Tongue (tissue), 1 donor: ENCODE measurements at regions not wholly inside any gene's neighbourhood (a gene's known extent, or its start where the extent isn't known, plus 50 kb on each side); places are given as distances from the start of the nearest gene placed in this dataset.
A peak's percentile ranks its signal among the peaks of the same experiment; 100 is the strongest.
"Not testable (repeated sequence)": the region's sequence is repeated elsewhere in the genome, so short reads cannot be mapped to it uniquely, and the experiment has no call there.

Experiments
- DNase-seq: peaks from one replicate; pipeline ENCODE4 v3.0.0-alpha.2; 2015

DNA sequence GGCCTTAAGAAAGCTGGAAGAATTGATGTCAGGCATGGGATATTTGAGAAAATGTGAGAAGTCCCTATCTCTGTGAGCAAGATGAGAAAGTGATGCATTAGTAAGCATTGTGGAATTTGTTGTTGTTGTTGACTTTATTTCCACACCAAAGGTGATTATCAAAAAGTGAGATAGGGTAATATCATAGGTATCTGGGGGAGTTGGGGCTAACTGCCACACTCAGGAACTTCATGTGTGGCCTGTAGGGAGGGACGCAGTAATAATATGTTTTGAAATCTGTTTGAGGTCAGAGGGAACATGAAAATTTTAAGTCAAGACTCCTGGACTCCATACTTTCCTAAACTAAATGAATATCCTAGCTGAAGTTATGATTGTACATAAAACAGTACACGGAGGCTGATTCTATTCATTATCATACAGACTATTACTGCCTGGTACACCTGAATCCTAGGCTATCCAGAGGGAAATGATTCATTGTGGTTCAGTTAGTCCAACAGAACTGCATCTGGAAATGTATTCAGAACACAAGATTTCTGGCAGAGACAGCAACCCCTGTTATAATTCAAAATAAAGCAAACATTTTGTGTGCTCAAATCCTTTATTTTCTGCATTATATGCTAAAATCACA, 304.8 kb downstream of the CPS1 start:
- DNase-seq = no peak

- DNase-seq = peak; percentile 1
Measured at GRCh38 chr2:210862283-210863065, 306.1 kb downstream of the CPS1 start.

DNA sequence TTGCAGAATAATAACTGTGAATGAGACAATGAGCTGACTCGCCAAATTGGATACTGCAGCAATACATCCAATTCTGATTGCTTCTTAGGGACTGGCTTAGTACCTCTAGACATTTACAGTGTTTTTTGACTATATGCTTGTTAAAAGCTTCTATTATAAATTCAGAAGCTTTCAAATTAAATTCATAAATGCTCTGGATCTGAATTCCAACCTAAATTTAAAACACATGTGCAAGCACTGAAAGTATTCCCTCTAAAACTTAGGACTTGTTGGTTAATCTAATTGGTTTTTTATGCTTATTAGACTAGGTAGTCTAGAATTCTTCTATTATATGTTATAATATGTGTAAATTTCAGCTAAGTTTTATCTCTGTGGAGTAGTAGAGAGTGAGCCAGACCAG, 306.9 kb downstream of the CPS1 start:
- DNase-seq = no peak

GRCh38 chr2:210871566-210871965, 315.2 kb downstream of the CPS1 start:
- DNase-seq = not testable (repeated sequence)

DNA sequence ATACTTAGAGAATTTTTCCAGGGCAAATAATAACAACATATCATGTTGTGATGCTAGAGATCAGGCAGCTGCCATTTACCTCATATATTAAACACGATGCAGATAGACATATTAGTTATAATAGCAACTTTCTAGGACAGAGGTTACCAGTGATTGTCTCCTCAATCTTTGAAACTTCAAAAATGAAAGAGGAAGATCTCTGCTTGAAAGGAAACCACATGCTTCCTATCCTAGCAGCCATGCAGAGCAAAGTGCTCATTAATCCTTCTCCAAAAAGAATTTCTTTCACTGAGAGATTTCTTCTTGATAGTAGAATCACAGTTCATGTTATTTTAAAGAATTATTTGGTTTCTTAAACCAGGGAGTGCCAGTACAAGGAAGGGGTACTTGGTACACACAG, 317.2 kb downstream of the CPS1 start:
- DNase-seq = no peak

DNA sequence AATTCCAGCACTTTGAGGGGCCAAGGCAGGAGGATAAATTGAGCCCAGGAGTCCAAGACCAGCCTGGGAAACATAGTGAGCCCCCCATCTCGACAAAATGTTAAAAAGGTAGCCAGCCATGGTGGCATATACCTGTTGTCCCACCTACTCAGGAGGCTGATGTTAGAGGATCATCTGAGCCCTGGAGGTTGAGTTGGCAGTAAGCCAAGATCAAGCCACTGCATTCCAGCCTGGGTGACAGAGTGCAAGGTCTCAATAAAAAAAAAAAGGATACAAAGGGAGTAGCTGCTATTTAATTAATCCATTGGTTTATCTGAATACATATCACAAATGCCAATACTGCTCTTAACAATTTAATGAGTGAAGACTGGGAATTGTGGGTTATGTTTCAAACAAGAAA, 327.8 kb downstream of the CPS1 start:
- DNase-seq = no peak

DNA sequence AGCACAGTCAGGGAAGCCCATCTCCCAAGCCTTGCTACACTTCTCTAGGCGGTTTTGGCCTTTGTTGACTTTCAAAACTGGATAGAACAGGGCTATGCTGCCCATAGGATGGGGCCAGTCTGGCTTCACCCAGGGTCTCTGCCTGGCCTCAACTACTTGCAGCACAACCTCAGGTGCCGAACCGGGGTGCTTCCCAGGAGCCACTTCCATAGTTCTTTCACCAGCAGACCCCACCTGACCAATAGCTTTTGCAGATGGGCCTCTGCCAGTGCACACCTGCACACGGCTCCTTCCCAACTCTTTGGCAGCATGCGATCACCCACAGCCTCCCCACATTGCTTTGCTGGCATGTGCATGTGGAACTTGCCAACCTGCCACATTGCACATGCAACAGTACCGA, 331.6 kb downstream of the CPS1 start:
- DNase-seq = no peak

DNA sequence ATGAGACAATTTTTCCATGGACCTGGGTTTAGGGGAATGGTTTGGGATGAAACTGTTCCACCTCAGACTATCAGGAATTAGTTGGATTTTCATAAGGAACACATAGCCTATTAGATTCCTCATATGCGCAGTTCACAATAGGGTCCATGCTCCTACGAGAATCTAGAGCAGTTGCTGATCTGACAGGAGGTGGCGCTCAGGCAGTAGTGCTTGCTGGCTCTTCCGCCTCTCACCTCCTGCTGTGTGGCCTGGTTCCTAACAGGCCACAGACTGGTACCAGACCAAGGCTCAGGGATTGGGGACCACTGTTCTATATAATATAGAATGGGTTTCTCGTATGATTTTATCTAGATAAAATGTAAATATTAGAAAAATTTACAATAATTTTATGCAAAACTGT, 338.7 kb downstream of the CPS1 start:
- DNase-seq = no peak

DNA sequence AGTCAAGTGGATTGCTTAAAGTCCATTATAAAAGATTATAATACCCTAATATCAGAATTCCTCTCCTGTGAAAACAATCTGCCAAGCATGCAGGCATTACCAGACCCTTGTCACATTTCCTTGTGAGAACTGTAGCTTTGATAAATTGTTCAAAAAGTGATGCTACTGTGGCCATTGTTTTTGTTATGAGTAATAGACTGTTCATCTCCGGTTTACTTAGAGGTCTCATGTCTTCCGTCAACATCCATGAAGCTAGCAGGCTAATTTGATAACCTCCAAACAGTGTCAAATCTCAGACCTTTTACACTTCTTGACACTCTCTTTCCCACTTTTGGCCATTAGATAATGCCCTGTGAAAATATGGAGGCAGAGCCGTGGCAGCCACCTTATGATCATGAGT, 342.7 kb downstream of the CPS1 start:
- DNase-seq = no peak

DNA sequence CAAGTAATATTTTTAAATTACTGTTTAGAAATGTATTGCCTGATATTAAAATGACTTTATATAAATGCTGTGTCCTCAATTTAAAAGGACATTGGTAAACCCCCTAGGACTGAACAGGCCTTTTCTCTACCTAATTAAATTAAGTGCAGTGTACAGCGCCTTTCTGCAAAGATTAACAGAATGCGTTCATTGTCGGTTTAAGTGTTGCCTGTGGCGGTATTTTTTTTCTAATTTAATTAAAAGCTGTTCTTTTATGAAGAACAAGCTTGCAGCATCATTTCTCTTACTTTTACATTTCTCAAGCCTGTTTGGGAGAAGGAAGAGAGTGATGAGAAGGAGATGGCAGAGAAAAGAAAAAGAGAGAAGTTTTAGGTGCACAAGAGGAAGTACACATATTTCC, 344.9 kb downstream of the CPS1 start:
- DNase-seq = no peak

DNA sequence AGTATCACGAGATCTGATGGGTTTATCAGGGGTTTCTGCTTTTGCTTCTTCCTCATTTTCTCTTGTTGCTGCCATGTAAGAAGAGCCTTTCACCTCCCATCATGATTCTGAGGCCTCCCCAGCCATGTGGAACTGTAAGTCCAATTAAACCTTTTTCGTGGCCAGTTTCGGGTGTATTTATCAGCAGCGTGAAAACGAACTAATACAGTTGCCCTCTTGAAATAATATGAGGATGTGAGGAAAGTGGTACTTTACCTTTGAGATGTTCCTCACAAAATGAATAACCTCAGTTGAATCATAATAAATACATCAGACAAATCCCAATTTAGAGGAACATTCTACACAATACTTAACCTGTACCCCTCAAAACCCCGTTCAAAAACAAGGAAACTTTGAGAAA, 356.4 kb downstream of the CPS1 start:
- no peak for DNase-seq

GRCh38 chr2:210913461-210913860, 357.1 kb downstream of the CPS1 start:
- DNase-seq = no peak

- DNase-seq = peak; percentile 7
Measured at GRCh38 chr2:210915912-210916311, 359.5 kb downstream of the CPS1 start.

DNA sequence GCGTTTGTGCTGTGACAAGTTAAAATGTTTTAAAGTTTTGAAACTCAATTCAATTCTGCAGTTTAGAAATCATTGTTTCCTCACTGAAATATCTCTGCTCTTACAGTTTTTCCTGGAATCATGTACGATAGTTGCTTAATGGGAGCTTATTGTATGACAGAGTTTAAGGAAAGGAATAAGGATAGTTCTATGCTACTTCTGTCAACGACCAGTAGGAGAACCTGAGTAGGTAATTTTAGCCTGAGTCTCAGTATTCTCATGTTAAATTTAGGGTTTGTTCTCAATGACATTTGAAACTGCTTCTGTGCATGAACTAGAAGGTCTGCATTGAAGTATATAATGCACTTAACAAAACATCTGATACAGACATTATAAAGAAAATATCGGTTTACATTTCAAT, 361.1 kb downstream of the CPS1 start:
- no peak for DNase-seq

DNA sequence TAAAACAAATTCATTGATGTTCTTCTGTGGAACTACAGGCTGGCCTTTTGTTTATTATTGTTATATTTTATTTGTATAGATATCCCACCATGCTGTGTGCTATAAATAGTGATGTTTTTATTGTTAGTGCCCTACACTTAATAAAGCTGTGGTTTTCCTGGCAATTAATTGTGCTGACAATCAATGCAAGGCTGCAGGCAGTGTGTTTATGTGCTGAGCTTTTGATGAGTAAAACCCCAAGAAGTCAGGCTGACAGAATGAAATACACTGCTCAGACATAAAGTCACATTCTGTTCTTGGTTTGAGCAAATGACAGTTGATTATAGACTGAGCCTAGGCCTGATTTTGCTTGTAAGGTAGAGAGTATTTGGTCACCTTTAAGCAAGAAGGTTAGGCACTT, 362.7 kb downstream of the CPS1 start:
- no peak for DNase-seq

DNA sequence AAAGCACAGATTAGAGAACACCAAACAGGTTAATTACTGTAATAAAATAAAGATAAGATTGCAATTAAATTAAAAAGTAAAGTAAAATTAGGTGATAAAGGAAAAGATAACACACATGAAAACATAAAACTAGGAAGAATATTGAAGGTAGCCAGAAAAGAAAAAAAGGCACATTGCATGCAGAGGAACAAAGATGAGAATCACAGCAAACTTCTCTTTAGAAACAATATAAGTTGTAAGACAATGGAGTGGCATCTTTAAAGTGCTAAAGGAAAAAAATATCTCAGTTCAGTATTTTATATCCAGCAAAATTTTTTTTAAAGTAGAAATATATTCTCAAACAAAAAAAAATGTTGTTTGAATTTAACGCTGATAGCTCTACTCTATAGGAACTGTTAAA, 366.0 kb downstream of the CPS1 start:
- DNase-seq = no peak

GRCh38 chr2:210928714-210929113, 372.3 kb downstream of the CPS1 start:
- no peak for DNase-seq

GRCh38 chr2:210938228-210938627, 381.8 kb downstream of the CPS1 start:
- DNase-seq = peak; percentile 17

GRCh38 chr2:210946395-210946794, 390.0 kb downstream of the CPS1 start:
- DNase-seq = no peak

DNA sequence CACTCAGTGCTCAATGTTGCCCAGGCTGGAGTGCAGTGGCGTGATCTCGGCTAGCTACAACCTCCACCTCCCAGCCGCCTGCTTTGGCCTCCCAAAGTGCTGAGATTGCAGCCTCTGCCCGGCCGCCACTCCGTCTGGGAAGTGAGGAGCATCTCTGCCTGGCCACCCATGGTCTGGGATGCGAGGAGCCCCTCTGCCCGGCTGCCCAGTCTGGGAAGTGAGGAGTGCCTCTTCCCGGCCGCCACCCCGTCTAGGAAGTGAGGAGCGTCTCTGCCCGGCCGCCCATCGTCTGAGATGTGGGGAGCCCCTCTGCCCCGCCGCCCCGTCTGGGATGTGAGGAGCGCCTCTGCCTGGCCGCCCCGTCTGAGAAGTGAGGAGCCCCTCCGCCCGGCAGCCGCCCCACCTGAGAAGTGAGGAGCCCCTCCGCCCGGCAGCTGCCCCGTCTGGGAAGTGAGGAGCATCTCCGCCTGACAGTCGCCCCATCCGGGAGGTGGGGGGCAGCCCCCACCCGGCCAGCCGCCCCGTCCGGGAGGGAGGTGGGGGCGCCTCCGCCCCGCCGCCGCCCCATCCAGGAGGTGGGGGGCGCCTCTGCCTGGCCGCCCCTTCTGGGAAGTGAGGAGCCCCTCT, 394.1 kb downstream of the CPS1 start:
- not testable (repeated sequence) for DNase-seq

DNA sequence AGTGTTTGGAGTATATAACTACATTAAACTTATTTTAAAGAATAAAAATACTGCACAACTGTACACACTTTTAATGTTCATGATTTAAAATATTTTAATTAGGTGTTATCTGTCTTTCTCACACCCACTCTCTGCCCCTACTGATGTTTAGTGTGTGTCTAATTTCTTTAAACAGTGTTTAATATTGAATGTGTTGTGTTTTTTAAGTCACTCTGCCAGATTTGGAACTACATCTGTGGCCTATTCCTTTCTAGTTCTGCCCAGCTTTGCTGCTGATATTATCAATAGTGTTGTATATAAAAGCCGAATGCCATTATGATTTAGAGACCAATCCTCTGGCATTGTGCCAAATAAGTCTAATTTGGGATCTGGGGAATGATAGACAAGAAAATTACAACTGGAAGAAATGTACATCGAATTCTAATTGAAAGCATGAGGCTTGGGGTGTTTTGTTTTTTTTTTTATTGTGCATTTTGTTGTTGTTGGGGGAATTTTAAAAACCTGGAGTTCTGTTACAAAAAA, 398.0 kb downstream of the CPS1 start:
- DNase-seq = no peak

GRCh38 chr2:210955591-210955990, 399.2 kb downstream of the CPS1 start:
- no peak for DNase-seq

GRCh38 chr2:210956101-210956500, 399.7 kb downstream of the CPS1 start:
- no peak for DNase-seq

DNA sequence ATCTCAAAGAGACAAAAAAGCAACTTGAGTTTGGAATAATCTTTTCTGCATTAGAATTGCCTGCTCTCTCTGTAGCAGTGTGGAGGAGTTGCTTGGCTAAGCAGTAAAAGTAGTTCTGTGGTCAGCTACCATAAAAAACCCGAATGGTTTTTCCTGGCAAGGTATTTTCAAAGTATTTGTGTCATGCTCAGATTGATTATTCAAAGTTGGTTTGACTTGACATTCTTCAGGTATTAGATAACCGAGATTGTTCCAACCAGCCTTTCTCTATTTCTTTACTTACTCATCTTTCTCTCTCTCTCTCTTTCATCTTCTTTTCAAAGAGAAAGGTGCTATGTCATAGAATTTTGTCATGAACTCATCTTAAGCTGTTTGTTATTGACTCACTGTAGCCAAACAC, 404.9 kb downstream of the CPS1 start:
- no peak for DNase-seq
